GM18508 (cell line): ENCODE measurements at regions not wholly inside any gene's neighbourhood (a gene's known extent, or its start where the extent isn't known, plus 50 kb on each side); places are given as distances from the start of the nearest gene placed in this dataset.

Experiments
- ATAC-seq: cut with Tn5 transposase; IDR thresholded peaks from one replicate; pipeline ENCODE4 v1.9.1; 2021; ENCODE audit warnings: moderate number of reproducible peaks; ENCODE audit not compliant: insufficient read depth, unreplicated experiment

DNA sequence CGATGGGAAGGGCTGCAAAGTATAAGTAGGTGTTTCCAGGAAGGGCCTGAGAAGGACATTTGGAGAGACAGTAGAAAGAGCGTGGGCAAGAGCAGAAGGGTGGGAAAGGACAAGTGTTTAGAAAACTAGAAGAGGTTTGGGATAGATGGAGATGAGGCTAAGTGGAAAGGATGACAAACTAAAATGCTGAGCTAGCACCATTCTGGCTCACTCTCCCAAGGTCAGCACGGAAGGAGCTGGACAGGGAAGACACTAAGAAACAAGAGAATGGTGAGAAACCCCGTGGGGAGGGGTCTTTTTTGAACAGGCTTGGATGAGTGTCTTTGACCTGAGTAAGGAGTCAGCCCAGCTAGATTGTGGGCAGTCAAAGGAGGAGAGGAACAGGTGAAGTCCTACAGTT is 286.0 kb downstream of the CDK5RAP2 start:
- ATAC-seq: no peak

DNA sequence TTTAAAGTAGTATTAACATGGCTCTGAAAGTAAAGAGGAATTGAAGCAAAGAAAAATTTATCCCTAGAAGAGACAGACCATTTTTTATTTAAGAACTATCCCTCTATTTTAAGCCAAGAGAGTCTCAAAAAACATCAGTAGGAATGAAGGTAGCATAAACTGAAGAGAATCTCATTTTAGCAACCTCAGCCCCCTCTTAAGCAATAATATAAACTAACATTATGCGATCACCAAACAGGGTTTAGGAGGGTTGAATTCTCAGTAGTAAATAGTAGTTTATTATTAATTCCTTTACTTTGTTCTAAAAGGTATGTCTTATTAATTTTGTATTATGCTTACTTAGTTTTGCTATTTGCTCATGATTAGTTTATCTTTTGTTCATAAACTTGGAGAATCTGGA is 287.4 kb downstream of the CDK5RAP2 start:
- ATAC-seq: no peak

DNA sequence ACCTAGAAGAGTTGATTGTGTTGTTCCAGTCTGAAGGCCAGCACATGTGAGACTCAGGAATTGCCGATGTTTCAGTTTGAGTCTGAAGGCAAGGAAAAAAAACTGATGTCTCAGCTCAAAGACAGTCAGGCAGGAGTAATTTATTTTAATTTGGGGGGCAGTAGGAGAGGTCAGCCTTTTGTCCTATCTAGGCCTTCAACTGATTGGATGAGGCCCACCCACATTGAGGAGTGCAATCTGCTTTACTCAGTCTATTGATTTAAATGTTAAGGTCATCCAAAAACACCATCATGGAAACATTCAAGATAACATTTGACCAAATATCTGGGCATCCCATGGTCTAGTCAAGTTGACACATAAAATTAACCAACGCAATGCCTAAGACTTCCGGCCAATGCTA is 288.9 kb downstream of the CDK5RAP2 start:
- no peak for ATAC-seq

DNA sequence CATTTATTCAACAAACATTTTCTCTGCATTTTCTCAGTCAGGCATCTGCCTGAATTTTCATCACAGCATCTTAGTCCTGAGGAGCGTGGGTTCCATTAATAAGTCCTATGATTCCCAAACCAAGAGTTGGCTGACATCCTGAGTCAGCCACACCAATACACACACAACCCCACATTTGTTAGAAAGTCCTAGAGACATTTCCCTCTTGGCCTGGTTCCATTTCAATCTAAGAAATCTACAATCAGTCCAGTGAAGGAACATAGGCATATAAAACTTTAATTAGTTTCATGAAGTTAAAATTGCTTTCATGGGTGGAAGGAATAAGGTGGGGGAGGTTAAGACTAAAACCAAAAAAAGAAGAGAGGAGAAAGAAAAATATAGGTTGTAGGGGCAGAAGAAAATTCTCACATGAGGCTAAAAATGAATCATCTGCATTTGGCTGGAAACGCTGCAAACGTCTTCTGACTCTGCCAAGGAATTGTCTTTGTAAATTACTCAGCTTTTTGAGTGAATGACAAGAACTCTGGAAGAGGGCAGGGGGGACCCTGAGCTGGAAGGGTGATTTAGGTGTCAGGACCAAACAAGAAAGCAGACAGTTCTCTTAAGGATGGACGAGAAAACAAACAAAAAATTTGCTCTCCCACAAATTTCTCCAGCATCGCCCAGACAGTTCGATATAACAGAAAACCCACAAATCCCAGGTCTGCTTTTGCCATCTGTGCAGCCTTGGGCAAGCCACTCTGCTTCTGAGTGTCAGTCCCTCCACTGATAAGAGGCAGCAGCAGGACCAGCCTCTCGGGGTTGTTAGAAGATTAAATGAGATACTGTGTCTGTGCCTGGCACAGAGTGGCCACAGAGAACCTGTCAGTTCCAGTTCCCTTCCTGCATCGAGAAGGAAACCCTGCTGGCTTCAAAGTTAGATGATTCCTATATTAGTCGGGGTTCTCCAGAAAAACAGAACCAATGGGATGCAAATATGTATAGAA is 289.7 kb downstream of the CDK5RAP2 start:
- ATAC-seq: no peak

DNA sequence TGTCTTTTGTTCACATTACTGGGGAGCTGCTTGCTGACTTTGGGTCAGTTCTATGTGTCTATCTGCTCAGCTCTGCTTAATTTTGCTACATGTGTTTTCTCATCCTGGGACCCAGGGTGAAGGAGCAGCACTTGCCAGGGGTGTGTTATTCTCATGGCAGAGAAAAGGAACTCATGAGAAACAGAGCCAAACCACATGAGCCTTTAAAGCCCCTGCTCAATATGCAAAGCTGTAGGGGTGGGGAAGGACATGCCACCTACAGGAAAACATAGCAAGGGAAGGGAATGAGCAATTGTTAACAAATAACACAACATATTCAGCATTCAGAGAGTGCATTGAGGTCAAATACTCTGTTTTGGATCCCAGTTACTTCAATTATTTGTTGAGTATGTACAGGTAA is 290.9 kb downstream of the CDK5RAP2 start:
- no peak for ATAC-seq

DNA sequence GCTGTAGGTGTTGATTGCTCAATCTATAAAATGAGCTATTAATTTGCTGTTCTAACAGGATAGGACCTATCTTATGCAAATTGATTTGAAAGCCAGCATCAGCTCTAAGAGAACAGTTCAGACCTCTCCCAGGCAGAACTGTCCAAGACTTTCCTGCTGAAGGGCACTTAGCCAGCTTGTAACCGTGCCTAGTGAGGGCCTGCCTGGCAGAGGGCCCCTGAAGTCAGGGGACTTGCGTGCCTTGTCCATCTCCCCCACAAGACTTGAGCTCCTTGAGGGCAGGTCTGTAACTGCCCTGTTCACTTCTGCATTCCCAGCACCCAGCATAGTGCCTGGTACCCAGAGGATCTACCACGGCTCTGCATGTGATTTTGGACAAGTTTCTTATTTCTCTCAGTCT is 293.4 kb downstream of the CDK5RAP2 start:
- no peak for ATAC-seq

DNA sequence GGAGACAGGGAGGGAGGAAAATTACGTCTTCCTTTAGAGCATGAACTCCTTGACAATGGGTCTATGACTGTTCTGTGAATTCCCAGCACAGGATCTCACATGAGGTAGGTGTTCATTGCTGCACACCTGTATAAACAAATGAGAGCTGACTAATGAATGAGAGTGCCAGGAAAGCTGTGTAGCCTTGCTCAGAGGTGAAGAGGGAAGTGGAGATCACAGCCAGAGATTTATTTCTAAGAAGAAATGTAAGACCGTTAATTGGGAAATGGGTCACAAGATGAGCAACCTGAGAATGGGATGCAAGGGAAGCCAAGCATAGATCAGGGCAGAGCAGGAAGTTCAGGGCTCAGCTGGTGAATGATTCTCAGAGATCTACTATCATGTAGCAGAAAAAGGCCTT is 295.1 kb downstream of the CDK5RAP2 start:
- no peak for ATAC-seq

DNA sequence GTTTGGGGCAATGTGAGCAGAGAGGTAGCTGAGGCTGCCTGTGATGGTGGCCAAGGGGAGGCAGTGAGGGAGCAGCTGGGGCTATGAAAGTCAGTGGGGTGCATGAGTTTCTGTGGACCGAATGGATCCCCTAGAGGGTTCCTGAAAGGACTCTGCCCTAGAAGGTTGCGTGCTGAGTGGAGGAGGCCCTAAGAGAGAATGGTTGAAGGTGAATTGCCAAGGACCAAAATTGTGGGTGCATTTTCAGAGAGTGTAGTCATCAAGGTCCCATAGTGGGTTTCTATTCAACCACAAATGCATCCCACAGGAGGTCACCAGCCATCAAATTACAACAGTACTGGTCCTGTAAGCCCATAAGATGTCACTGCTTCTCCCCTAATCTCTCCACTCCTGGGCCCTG is 298.3 kb downstream of the CDK5RAP2 start:
- ATAC-seq: no peak

DNA sequence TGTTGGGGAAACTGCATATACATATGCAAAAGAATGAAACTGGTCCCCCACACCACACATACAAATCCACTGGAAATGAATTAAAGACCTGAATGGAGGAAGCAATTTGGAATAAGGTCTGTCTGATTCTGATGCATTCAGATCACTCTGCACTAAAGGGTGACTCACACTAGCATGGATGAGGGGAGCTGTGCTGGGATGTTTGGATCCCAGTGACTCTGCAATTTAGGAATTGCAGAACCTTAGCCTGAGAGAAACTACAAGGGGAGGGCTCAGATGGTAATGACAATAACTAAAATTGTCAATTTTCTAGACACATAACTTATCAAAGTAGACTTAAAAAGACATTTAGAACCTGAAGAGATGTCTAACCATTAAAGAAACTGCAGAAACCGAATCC is 312.0 kb downstream of the CDK5RAP2 start:
- ATAC-seq: no peak

DNA sequence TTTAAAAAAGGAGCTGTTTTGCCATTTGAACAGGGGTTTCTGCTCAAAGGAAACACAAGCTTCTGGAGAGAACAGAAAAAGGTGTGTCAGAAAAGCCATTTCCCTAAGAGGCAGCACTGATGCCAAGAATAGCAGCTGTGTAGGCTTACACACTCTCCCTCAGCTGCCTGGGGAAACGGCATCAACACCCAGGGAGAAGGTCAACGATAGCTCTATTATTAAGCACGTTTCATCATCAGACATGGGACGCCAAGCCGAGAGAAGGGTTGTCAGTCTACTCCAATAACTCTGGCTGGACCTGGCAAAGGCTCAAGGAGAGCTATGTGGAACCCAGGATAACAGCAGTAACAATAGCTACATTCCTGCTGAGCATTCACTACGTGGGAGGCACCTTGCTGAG is 314.2 kb downstream of the CDK5RAP2 start:
- no peak for ATAC-seq

DNA sequence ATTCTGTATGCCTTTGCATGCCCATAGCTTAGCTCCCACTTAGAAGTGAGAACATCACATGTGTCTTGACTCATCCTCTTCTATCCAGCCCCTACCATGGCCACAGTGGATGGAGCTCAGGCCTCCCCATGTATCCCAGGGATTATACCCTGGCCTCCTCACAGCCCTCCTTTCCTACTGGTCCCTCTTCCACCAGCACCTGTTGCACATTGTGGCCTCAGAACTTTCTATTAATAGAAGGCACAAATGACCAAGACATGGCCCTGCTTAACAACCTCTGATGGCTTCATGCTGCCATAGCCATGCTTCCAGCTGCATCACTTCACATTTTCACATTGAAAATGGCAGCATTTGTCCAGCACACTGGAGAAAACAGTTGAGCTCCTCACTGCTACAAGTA is 315.4 kb downstream of the CDK5RAP2 start:
- ATAC-seq: no peak

DNA sequence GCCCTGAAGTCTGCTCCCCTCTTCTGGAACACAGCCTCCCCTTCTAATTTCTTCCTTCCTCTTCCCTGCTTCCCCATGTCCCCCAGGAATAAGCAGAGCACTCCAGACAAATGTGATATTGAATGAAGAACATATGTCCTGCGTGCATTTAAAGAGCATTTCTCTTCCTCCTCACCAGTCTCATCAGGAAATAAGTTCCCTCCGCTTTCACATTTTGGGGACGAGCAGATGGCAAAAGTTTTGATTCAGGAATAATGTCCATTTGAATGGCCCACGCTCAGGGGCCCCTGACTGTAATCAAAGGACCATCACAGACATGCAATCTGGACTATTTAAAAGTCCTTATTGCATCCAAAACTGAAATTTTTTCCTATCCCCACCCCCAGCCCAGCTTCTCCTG is 316.1 kb downstream of the CDK5RAP2 start:
- no peak for ATAC-seq

DNA sequence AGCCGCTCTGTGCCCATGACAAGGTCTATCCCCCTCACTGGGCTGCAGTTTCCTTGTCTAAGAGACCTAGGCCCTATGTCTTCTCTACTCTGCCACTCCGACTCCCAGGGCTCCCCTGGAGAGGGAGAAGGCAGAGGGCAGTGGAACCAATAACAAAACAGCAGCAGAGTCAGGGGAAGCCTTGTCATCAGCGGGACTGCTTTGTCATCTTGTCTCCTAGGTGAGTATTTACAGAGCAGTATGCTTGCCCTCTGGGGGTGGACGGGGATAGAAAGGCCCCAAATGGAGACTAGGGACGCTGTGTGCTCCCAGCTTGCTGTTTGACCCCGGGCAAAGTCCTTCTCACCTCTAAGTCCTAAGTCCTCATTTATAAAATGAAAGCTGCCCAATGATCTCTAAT is 318.5 kb downstream of the CDK5RAP2 start:
- no peak for ATAC-seq

DNA sequence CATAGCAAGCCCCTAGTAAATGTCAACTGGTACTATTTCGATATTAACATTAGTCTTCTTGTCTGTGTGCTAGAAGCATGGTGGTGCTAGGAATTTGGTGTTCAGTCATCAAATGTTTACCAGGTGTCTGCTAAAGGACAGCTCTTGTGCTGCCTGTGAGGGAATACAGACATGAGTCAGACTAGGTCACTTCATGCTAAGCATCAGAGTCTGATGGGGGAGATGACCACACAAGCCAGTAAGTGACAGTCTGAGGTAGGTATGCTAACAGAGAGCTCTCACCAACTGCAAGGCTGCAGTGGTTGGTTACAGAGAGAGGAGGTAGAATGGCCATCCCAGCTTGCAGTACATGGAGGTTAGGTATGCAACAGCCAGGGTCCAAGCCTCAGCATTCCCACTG is 320.9 kb downstream of the CDK5RAP2 start:
- no peak for ATAC-seq

DNA sequence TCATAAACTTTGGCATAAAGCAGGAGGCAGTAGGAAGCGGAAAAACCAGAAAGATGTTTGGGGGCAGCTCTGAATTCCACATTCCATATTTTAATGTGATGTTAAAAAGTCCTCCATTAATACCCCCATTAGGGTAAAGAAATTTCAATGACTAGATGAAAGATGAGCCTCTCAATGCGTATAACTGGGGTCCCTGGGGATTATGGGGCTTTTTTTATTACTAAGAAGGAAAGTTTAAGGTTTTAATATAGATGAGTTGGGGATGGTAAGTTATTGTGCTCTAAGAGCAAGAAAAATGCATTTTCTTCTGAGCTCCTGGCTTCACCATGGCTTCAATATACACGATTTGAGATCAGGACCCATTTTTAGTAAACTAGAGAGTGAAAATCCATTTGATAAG is 321.9 kb downstream of the CDK5RAP2 start:
- ATAC-seq: no peak

DNA sequence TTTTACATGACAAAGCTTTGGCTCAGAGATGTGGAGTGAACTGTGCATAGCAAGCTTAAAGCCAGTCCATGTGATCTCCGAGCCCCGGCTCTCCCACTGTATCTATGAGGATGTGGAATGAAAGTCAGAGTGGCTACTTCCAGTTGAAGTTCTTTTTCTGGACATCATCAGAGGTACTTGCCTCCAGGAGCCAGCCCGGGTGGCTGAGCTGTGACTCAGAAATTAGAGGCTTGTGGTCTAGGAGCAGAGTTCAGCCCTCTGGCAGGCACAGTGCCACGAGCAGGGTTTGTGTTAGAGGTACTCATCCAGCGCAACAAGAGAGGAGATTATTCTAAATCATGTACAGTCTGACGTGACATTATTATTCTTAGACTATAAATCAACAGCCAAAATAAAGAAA is 322.5 kb downstream of the CDK5RAP2 start:
- ATAC-seq: no peak

DNA sequence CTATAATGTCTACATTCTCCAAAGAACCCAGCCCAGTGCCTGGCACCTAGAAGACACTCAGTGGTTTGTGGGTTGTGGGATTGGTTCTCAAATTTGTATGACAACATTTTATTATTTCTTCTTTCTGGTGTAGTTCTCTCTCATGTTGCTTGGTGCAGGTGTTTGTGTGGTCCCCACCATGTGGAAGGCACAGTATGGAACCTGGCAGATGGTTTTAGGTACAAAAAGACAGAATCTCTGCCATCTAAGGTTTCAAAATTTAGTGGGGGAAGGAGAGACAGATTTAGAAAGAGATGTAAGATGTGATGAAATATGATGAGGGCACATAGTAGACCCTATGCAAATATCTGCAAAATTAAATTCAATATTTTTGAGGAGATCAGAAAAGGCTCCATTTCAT is 323.8 kb downstream of the CDK5RAP2 start:
- ATAC-seq: no peak

DNA sequence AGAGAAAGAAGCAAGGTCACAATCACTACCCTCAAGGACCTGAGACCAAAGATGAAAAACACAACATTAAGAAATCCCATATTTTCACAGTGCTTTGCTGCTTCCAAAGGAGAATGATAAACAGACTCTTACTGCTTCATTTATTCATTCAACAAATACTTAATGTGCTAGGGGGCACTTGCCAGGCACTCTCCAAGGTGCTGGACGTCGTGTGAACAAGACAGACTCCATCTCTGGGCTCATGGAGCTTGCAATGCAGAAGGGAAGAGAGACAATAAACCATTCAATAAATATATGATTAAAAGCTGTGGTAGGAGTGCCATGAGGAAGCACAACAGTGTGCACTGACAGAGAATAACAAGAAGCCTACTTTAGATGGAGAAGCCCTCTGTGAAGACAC is 327.7 kb downstream of the CDK5RAP2 start:
- no peak for ATAC-seq

DNA sequence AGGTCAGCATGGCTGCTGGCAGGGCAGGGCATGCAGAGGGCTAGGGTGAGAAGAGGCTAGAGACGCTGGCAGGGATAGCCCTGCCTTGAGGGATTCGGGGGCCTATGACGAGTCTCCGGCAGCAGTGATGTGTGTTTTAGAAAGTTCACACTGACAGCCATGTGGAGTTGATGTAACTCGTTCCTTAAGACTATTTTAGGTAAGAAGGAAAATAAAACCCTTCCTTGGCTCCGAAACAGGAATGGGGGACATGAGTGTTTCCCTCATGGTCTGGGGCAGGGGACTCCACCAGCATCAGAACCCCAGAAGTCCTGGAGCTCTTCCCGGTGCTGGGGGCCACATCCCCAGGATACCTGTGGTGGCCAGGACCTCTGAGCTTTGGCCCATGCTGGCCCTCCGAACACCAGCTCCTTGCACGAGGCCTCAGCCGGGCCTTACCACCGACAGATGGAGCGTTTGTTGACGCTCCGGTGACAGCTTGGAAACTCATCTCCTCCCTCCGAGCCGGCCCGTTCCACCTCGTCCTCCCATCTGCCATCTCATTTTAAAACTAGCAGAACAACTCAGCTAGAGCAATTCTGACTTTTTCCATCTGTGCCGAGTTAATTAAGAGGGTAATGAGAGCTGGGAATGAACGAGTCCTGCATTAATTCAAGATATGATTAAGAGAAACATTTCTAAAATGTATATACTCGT is 337.7 kb downstream of the CDK5RAP2 start:
- ATAC-seq: no peak

DNA sequence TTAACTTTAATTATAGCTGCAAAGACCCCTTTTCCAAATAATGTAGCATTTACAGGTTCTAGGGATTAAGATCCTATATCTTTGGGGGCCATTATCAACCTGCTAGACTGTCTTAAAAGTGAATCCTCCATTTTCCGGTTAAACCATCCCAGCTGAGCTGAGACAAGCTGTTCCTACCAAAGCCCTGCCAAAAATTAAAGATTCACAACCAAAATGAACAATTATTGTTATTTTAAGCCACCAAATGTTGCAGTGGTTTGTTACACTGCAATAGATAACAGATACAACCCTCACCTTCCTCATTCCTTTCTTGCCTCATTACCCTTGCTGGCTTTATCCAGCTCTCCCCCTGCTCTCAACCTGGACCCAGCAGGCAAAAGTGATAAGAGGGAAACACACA is 343.4 kb downstream of the CDK5RAP2 start:
- ATAC-seq: no peak

DNA sequence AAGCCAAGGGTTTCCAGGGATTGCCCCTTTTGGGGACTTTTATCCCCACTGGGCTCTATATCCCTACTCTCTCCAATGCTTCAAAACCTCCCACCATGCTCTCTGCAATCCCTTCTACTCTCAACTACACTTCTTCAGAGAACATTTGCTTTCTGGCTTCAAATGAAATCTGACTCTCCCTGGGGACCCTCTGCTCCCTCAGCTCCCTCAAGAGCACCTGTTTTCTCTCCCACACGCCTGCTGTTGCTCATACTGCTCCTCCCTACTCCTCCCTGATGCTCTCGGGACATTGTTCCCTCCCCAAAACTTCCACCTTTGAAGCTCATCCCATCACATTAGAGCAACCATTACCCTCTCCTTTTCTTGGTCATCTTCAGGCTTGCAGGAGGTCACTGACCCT is 344.9 kb downstream of the CDK5RAP2 start:
- no peak for ATAC-seq

DNA sequence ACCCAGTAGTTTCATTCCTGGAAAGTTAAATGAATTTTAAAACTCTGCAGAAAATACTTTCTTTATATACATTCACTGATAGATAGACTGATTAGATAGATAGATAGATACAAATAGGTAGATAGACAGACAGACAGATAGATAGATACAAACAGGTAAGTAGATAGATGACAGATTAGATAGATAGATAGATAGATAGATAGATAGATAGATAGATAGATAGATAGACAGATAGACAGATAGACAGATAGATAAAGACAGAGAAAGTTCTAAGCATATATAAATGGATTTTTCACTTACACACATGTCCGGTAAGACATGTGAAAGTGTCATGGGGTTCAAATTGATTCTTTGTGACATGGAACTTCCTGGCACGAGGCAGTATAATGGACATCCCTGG is 349.7 kb downstream of the CDK5RAP2 start:
- no peak for ATAC-seq
